ENCODE measurements at regions not wholly inside any gene's neighbourhood (a gene's known extent, or its start where the extent isn't known, plus 50 kb on each side); places are given as distances from the start of the nearest gene placed in this dataset.
A peak's percentile ranks its signal among the peaks of the same experiment; 100 is the strongest.

DNA sequence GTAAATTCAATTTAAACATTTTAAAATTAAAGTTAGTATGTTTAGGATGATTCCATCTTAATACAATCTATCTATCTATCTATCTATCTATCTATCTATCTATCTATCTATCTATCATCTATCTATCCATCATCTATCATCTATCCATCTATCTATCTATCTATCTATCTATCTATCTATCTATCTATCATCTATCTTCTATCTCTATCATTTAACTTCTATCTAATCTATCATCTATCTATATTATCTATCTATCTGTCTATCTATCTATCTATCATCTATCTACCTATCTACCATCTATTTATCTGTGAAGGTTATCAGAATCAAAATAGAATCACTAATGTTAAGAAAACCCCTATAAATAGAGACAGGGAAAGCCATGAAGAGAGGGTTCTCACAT lies 78.3 kb downstream of the RAMP3 start:
- DNase-seq: no peak

GRCh38 chr7:45236666-45237065 lies 79.1 kb downstream of the RAMP3 start:
- DNase-seq: no peak

GRCh38 chr7:45237788-45238461 lies 80.3 kb downstream of the RAMP3 start:
- DNase-seq: peak; percentile 28

- no peak for DNase-seq
Measured at GRCh38 chr7:45238806-45239205, 81.2 kb downstream of the RAMP3 start.

- no peak for DNase-seq
Measured at GRCh38 chr7:45239486-45239885, 81.9 kb downstream of the RAMP3 start.

GRCh38 chr7:45240273-45240771 lies 82.7 kb downstream of the RAMP3 start:
- no peak for DNase-seq

- DNase-seq: no peak
Measured at GRCh38 chr7:45240926-45241325, 83.3 kb downstream of the RAMP3 start.

- DNase-seq: no peak
Measured at GRCh38 chr7:45241339-45242109, 83.9 kb downstream of the RAMP3 start.

DNA sequence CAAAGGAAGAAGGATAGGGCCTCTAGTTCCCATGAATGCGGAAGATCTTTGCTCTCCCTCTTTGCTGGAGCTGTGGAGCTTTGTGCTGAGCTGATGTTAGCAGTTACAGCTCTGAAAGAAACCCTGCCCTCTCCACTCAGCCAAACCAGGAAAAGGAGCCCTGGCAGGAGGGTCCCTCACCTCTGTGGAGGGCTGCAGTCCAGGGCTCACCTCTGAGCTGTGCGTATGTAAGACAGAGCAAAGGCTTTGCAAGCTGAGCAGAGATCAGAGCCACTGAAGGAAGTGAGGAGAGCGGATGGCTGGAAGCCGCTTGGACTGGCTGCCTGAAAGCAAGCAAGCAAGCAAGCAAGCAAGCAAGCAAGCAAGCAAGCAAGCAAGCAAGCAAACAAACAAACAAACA lies 84.7 kb downstream of the RAMP3 start:
- DNase-seq: no peak

- no peak for DNase-seq
Measured at GRCh38 chr7:45242698-45243097, 85.1 kb downstream of the RAMP3 start.

- no peak for DNase-seq
Measured at GRCh38 chr7:45244981-45245380, 87.4 kb downstream of the RAMP3 start.

GRCh38 chr7:45246339-45246738 lies 88.7 kb downstream of the RAMP3 start:
- DNase-seq: no peak

DNA sequence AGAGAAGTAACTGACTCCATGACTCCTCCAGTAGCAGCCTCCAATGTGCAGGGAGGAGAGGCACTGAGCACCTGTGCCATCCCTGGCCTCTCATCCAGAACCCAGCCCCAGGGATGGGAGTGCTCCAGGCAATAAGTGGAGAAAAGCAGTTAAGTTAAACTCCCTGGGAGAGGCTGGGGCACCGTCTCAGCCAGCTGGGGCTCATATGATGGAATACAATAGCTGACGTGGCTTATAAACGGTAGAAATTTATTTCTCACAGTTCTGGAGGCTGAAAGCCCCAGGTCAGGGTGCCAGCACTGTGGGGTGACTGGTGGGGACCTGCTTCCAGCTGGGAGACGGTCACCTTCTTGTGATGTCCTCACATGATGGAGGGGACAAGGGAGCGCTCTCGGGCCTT lies 94.7 kb downstream of the RAMP3 start:
- DNase-seq: no peak

DNA sequence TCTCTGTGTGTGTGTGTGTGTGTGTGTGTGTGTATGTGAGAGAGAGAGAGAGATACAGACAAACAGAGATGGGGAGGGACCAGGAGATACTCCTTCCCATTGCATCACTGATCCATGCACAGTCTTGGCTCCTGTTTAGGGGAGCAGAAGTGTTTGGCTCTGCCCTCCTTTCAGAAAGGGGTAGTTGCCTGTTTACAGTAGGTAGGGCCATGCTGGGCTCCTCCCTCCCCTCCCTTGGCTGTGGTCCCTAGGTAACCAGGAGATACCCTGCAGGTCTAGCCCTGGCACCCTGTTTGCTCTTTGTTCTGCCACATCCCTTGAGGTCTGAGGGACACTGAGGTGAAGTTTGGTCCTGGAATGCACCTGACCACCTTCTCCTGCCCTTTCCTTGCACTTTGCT lies 95.3 kb downstream of the RAMP3 start:
- no peak for DNase-seq

DNA sequence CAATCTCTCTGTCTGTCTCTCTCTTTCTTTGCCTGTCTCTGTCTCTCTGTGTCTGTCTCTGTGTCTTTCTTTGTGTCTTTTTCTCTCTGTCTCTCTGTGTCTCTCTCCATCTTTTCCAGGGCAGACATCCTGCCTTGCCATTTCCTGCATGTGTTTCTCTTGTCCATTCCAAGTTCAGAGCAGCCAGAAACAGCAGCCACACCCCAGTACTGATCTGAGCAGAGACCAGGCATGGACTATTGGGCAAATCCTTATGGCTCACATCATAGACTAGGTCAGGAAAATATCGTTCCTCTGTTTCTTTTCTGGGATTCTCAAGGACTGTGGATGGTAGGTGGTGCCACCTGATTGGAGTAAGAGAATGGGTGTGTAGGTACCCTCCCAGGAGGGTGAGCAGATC lies 95.8 kb downstream of the RAMP3 start:
- no peak for DNase-seq

GRCh38 chr7:45255187-45255586 lies 97.6 kb downstream of the RAMP3 start:
- DNase-seq: no peak

DNA sequence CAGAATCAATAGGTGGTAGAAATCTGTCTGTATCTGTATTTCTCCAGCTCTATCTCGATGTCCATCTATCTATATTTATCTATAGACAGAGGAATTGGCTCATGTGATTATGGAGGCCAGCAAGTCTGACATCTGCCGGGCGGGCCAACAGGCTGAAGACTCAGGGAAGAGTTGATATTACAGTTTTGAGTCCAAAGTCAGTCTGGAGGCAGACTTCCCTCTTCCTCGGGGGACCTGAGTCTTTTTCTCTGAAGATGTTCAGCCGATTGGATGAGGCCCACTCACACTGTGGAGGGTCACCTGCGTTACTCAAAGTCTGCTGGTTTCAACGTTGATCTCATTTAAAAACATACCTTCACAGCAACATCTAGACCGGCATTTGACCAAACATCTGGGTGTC lies 98.7 kb downstream of the RAMP3 start:
- DNase-seq: no peak

DNA sequence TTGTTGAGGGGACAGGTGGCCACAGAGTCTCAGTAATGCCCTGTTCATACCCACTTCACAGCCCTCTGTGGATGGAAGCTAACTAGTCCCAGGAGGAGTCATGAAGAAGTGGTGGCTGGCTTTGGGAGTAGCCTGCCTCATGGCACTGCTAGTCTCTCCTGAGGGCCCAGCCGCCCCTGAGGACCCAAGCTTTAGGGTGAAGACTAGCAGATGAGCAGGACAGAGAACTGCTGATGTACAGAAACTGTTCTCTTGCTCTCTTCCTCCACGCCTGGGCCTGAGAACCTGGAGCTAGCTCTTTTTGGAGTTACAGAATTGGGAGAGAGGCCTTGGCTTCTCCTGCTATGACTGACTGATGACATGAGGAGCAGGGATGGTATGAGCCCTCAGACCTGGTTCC lies 99.2 kb downstream of the RAMP3 start:
- DNase-seq: no peak

DNA sequence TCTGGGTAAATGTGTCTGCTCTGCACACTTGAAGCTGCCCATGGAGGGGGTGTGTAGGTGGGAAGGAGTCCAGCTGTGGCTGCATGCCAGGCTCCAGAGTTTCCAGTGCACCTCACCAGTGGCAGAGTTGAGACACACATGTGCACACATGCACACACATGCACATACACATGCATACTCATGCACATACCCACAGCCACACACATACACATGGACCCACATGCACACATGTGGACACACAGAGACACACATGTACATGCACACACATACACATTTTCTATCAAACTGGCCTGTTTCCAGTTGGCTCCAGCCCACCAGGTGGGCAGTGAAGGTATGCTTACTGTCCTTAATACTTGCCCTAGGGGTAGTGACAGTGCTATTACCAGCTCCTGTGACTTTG lies 99.7 kb downstream of the RAMP3 start:
- DNase-seq: no peak

DNA sequence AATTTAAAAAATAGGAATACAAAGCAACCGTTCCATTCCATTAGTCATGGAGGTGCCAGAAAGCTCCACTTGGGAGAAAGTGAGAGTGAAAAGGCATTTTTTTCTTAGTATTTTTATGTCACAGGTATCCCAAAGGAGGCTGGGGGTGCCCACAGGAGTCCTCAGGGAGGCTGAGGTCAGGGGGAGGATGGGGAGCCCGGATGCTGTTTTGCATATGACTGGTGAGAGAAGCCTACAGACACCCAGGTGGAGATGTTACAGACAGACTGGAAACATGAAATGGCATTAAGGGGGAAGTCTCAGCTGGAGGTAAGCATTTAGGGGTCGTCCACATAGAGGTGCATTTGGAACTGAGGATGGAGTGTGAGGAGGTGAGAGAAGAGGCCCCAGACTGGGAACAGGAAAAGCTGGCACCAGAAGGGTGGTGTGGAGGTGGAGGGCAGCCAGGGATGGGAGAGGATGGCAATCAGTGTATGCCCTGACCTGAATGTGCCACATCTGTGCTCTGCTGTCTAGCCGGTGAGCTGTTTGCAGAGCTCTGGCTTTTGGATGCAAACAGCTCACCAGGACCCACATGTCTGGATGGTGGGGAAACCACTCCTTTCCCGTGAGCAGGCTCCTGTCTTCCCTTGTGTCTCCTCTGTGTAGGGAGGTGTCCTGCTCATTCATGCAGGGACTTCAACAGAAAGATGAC lies 101.1 kb downstream of the RAMP3 start:
- no peak for DNase-seq

DNA sequence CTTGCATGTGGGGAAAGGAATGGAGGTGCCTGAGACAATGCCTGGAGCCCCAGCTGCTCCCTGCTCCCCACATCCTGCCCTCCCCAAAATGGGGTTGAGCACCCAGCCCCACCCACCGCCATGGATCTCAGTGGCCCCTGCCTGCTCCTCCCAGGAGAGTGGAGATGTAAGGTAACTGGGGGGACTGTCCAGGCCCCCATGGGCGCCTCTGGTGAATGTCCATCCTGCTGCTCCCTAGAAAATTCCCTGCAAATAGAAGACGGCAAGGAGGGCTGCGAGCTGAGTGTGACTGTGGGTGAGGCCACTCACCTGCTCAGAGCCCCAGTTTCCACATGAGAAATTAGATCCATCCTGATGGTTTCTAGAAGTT lies 101.6 kb downstream of the RAMP3 start:
- DNase-seq: no peak

- DNase-seq: peak; percentile 9
Measured at GRCh38 chr7:45259966-45260646, 102.5 kb downstream of the RAMP3 start.

- DNase-seq: no peak
Measured at GRCh38 chr7:45267262-45267661, 109.7 kb downstream of the RAMP3 start.

Measured in NCI-H2171 (cell line).